MCF 10A (cell line): ENCODE measurements at regions not wholly inside any gene's neighbourhood (a gene's known extent, or its start where the extent isn't known, plus 50 kb on each side); places are given as distances from the start of the nearest gene placed in this dataset.

ENCODE experiments used
- BruUV-seq: library from RNA; stranded (reverse); fragments of 400-500 nt; replicated peaks from 2 replicates; lab custom pipeline; 2021; lab: Mats Ljungman, UMichigan
- CTCF ChIA-PET: fragments of 300-600 bp; sonication (Branson Sonifier 250); formaldehyde crosslinking; extraction: SDS; loops from one replicate; lab custom pipeline; 2021; ENCODE audit warnings: antibody characterized with exemption, inconsistent platforms; lab: Yijun Ruan, JAX
- POLR2A ChIA-PET: fragments of 300-600, 350-650 bp; sonication (Branson Sonifier 250); formaldehyde crosslinking; extraction: SDS; loops from one replicate; lab custom pipeline; 2020; ENCODE audit warnings: antibody characterized with exemption, inconsistent platforms; lab: Yijun Ruan, JAX
- DNase-seq: peaks from one replicate; pipeline ENCODE4 v3.0.0-alpha.2; 2018; ENCODE audit not compliant: unreplicated experiment
- H3K27ac Mint-ChIP-seq: one replicate; pipeline ENCODE4 v1.8.0; 2022; ENCODE audit warnings: mild to moderate bottlenecking, low read depth, mixed read lengths; ENCODE audit not compliant: unreplicated experiment
- H3K27me3 Mint-ChIP-seq: one replicate; pipeline ENCODE4 v1.8.0; 2022; ENCODE audit warnings: mixed read lengths; ENCODE audit not compliant: insufficient read depth, unreplicated experiment
- H3K36me3 Mint-ChIP-seq: one replicate; pipeline ENCODE4 v1.8.0; 2022; ENCODE audit warnings: mild to moderate bottlenecking, moderate library complexity, mixed read lengths; ENCODE audit not compliant: insufficient read depth, unreplicated experiment
- H3K4me1 Mint-ChIP-seq: one replicate; pipeline ENCODE4 v1.8.0; 2022; ENCODE audit warnings: mixed read lengths; ENCODE audit not compliant: insufficient read depth, unreplicated experiment
- H3K4me3 Mint-ChIP-seq: one replicate; pipeline ENCODE4 v1.8.0; 2022; ENCODE audit warnings: mild to moderate bottlenecking, moderate library complexity, mixed read lengths; ENCODE audit not compliant: unreplicated experiment
- H3K9me3 Mint-ChIP-seq: one replicate; pipeline ENCODE4 v1.8.0; 2022; ENCODE audit warnings: mixed read lengths; ENCODE audit not compliant: unreplicated experiment
- intact Hi-C: fragments of 100-400 bp; cut with micrococcal nuclease; formaldehyde crosslinking; loops from 2 replicates; pipeline ENCODE4 v1.14.1; 2022
- TF ChIP-seq, protein P1 (sequence below): fragments of 200-600 bp; IDR thresholded peaks from one replicate; pipeline ENCODE4 v1.8.0; 2022; ENCODE audit warnings: antibody characterized with exemption, mild to moderate bottlenecking; ENCODE audit not compliant: unreplicated experiment

DNA sequence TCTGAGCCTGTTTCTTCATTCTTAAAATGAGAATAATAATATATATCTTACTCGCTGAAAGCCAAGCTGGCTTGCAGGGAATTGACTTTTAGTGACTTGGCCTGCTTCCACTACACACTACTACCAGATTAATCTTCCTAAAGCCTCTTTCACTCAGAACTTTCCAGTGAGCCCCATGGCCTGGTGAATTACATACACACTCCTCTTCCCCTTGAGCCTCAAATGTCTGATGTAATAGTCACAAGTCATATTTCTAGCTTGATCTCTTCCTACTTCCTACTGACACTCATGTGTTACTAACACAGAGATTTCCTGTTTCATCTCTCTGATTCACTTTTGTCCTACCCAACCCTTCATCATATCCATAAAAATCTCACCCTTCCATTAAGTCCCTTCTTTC is 82.7 kb upstream of the SOX2 start:
- no peaks in the 10 kb centered on the region for H3K9me3 Mint-ChIP-seq
- H3K36me3 Mint-ChIP-seq: no peaks in the 10 kb centered on the region
- BruUV-seq: no TSS peak
- ChIA-PET CTCF (interaction anchor here (0.6 kb wide), 1 partner anchor 586 kb away, joined by 4 read pairs; no protein-coding TSS in a partner anchor), POLR2A (interaction anchor here (1.1 kb wide), 1 partner anchor 54 kb away, joined by 3 read pairs; no protein-coding TSS in a partner anchor)
- H3K27me3 Mint-ChIP-seq: no peaks in the 10 kb centered on the region
- peaks cover 20% of the 10 kb centered on the region for H3K4me1 Mint-ChIP-seq
- intact Hi-C loops: no loop called here
- TF ChIP-seq, protein P1, sequence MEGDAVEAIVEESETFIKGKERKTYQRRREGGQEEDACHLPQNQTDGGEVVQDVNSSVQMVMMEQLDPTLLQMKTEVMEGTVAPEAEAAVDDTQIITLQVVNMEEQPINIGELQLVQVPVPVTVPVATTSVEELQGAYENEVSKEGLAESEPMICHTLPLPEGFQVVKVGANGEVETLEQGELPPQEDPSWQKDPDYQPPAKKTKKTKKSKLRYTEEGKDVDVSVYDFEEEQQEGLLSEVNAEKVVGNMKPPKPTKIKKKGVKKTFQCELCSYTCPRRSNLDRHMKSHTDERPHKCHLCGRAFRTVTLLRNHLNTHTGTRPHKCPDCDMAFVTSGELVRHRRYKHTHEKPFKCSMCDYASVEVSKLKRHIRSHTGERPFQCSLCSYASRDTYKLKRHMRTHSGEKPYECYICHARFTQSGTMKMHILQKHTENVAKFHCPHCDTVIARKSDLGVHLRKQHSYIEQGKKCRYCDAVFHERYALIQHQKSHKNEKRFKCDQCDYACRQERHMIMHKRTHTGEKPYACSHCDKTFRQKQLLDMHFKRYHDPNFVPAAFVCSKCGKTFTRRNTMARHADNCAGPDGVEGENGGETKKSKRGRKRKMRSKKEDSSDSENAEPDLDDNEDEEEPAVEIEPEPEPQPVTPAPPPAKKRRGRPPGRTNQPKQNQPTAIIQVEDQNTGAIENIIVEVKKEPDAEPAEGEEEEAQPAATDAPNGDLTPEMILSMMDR: no peak
- H3K4me3 Mint-ChIP-seq: no peak overlapping the region
- H3K27ac Mint-ChIP-seq: peak overlapping the region; percentile 18
- DNase-seq: peak; percentile 23

DNA sequence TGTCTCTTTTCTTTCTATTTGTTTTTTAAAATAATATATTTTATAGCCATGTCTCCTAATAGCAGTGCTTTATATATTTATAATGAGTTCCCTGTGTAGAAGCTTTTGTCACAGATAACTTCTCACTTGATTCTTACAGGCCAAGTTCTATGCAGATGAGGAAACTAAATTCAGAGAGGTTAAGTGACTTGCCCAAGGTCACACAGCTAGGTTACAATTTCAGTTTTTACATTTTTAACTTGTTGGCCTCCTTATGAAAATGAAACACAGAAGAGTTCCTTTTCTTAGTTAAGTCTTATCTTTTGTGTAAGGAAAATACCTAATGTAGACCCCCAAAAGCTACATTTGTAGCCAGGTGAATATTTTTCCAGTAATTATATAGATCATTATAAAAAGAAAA is 83.3 kb upstream of the SOX2 start:
- no peaks in the 10 kb centered on the region for H3K9me3 Mint-ChIP-seq
- TF ChIP-seq, protein P1: no peak
- POLR2A ChIA-PET: no interaction called here

DNA sequence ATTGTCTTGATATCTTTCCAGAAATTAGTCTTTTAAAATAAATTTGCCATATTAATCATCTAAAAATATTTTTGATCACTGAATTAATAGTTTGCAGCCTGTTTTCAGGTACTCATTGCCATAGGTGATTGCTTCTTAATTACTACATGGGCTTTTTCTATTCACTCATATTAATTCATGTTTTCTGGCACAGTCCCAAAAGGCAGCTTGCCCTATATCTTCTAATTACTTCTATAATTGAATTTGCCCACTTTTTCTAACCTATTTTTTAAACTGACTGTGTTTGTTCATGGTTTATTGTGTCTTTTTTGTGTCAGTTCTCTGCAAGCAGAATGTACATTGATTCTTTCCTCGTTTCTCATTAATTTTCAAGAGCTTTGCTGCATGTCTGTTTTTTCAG is 85.7 kb upstream of the SOX2 start:
- intact Hi-C loops: no loop called here
- H3K9me3 Mint-ChIP-seq: no peaks in the 10 kb centered on the region
- H3K27me3 Mint-ChIP-seq: no peaks in the 10 kb centered on the region
- ChIA-PET POLR2A (interaction anchor here (0.7 to 0.9 kb wide), 2 partner anchors 9 to 13 kb away, joined by 3 to 4 read pairs; no protein-coding TSS in a partner anchor), CTCF (no interaction called here)
- BruUV-seq: no TSS peak
- DNase-seq: no peak
- H3K36me3 Mint-ChIP-seq: no peaks in the 10 kb centered on the region
- TF ChIP-seq, protein P1: no peak
- no peak overlapping the region for H3K27ac Mint-ChIP-seq
- no peak overlapping the region for H3K4me3 Mint-ChIP-seq
- H3K4me1 Mint-ChIP-seq: peaks cover 42% of the 10 kb centered on the region

More for the DNA sequence above, 83.3 kb upstream of the SOX2 start:
- DNase-seq: no peak
- Mint-ChIP-seq H3K27ac (no peak overlapping the region), H3K4me1 (peaks cover 27% of the 10 kb centered on the region), H3K27me3 (no peaks in the 10 kb centered on the region), H3K36me3 (no peaks in the 10 kb centered on the region), H3K4me3 (no peak overlapping the region)
- intact Hi-C loops: no loop called here
- BruUV-seq: no TSS peak
- CTCF ChIA-PET: no interaction called here

DNA sequence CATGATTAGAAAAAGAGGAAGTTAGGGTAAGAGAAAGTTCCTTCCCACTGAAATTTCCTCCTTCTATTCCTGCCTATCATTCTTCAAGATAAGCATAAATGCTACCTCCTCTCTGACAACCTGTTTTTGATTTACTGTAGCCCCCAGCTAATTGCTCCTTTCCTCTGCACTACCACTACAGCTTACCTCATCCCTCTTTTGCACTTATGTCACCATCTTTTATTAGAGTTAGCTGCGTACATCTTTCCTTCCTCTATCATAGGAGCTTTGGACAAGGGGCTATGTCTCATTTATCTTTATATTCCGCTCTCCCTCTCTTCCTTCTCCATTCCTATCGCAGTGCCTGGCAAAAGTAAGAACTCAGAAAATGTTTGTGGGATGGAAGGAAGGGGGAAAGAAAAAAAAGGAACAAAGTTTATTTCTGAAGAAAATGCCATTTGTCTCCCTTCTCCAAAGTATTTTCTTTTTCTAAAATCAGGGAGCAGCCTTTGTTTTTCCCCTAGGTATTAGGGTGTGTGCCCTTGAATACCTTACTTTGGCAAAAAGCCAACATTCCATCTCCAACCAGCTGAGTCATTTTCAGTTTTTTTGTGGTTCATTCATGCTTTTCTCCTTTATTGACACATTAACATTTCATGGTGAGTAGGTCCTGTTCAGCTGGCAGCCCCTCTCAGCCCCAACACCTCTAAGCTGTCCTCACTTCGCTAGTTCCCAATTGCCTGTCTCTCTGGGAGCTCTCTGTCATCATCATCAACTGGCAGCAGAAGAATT is 87.6 kb upstream of the SOX2 start:
- TF ChIP-seq, protein P1: no peak
- Mint-ChIP-seq H3K36me3 (no peaks in the 10 kb centered on the region), H3K9me3 (no peaks in the 10 kb centered on the region), H3K4me1 (peaks cover 38% of the 10 kb centered on the region), H3K27me3 (no peaks in the 10 kb centered on the region), H3K4me3 (peak overlapping the region; percentile 15), H3K27ac (peak overlapping the region; percentile 67)
- intact Hi-C loops: no loop called here
- CTCF ChIA-PET: interaction anchor here (3.4 kb wide), 1 partner anchor 77 kb away, joined by 21 read pairs; no protein-coding TSS in a partner anchor
- BruUV-seq: no TSS peak
- POLR2A ChIA-PET: interaction anchor here (0.6 to 1.6 kb wide), 3 partner anchors 13 to 1168 kb away, joined by 3 to 4 read pairs (median 4); no protein-coding TSS in a partner anchor
- DNase-seq: peak; percentile 63
